GM19035 (cell line): ENCODE measurements at regions not wholly inside any gene's neighbourhood (a gene's known extent, or its start where the extent isn't known, plus 50 kb on each side); places are given as distances from the start of the nearest gene placed in this dataset.
"Not testable (repeated sequence)": the region's sequence is repeated elsewhere in the genome, so short reads cannot be mapped to it uniquely, and the experiment has no call there.

ENCODE experiments used
- ATAC-seq: cut with Tn5 transposase; IDR thresholded peaks from one replicate; pipeline ENCODE4 v1.9.1; 2021; ENCODE audit not compliant: unreplicated experiment

GRCh38 chr6:69623357-69623756, 173.5 kb downstream of the LMBRD1 start:
- ATAC-seq, result no peak

DNA sequence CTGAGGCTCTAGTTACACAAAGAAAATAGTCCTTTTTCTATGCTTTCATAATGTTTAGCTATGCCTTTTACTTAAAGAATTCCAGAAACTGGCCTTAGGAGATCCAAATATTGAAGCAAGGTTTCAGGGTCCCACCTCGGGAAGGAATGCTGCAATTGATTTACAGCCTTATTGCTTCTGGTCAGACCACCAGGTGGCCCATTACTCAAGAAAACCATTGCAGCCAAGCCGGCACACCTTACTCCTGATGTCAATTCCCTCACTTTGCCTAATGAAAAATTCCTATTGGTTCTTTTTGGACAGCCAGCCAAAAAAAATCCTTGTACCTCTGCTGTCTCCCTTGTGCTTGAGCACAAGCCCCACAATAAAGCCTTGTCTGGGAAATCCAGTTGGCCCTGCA, 173.9 kb downstream of the LMBRD1 start:
- ATAC-seq, result no peak

GRCh38 chr6:69622230-69622629, 174.6 kb downstream of the LMBRD1 start:
- no peak for ATAC-seq

DNA sequence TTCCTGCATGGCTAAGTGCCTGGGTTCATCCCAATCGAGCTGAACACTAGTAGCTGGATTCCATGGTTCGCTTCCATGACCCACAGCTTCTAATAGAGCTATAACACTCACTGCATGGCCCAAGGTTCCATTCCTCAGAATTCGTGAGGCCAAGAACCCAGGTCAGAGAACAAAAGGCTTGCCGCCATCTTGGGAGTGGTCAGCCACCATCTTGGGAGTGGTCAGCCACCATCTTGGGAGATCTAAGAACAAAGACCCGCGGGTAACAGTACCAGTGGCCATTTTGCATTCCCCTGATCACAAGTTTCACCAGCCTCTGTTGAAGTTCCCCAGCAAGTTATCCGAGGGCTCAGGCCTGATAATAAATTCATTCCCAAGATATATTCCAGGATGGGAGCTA, 179.6 kb downstream of the LMBRD1 start:
- no peak for ATAC-seq

DNA sequence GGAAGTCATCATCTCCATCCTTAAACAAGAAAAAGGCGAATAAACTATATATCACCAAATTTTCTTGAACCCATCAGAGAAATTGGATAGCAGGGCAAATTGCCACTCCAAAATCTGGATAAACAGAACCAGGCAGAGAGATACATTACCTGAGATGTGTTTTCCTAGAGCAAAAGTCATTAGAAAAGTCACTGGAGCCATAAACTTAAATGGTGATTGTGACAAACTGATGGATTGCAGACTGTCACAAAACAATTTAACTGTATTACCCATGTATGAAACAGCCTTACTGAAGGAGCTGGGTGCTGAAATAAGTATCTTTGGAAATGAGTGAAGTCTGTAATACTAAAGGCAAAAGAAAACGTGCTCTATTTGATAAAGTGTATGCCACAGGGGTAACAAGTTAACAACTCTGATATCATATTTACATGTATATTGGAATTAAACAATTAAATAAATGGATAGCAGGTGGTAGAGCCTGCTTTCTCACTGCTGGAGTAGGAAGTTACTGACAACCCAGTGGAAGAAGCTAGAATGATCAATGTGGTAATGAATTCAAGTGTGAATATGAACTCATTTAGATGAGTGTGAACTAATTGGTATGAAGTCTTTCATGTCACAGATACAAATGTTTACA, 186.9 kb downstream of the LMBRD1 start:
- ATAC-seq, result no peak

DNA sequence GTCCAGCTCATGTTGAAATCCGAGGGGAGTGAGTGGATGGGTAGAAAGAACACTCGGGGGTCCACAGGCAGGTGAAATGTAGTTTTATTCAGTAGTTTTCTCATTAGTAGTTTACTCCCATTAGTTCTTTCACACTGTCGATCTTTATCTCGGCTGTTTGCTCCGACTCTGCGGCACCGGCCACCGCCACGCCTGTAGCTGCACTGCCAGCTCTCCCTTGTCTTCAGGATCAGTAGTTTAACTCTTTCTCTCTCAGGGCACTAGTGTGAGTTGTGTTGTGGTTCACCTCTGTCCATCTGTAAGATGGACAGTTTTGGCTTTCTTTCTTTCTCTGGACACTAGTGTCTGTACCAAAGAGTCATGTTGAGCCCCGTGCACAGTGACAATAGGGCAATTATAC, 195.7 kb downstream of the LMBRD1 start:
- ATAC-seq, result no peak

DNA sequence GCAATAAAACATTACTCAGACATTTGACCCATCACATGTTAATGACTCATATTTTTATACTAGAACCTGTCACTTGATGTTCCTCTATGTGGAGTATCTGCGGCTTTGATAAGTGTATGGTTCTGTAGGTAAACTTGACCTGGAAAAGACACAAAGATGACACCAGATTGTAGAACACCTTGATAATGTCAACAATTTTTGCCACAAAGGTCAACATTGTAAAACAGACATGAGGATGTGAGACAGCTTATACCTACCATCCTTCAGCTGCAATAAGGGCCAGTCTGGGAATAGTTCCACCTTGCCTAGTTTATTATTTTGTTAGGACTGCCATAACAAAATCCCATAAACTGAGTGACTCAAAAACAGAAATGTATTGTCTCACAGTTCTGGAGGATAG, 202.4 kb downstream of the LMBRD1 start:
- ATAC-seq, result no peak

DNA sequence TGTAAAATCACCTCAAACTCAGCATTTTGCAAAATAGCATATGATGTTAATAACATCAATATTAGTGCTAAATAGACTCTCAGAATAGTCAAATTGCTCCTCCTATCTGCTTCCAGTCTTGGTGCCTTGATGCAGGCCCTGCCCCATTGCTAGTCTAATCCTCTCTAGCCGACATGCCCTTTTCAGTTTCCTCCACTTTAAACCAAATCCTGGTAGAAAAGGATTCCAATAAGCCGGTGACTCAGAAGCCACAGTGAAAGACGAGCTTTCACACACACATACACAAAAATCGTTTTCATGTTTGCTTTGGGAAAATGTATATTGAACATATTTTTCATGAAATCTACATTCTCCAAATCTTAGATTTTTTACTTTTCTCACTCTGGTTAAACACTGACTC, 203.1 kb downstream of the LMBRD1 start:
- no peak for ATAC-seq

DNA sequence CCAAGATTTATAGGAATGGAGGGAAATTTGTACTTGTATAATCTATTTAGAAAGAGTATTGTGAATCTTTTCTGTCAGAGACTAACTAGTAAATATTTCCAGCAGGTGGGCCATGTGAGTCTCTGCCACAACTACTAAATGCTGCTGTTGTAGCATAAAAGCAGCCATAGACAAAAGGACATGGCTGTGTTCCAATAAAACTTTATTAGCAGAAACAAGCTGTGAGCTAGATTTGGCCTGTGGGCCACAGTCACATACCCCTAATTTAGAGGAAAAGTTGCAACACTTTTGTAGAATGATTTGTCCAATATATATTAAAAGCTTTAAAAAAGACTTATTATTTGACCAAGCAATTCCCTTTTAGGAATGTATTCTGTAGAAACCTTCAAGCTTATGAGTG, 207.2 kb downstream of the LMBRD1 start:
- no peak for ATAC-seq

DNA sequence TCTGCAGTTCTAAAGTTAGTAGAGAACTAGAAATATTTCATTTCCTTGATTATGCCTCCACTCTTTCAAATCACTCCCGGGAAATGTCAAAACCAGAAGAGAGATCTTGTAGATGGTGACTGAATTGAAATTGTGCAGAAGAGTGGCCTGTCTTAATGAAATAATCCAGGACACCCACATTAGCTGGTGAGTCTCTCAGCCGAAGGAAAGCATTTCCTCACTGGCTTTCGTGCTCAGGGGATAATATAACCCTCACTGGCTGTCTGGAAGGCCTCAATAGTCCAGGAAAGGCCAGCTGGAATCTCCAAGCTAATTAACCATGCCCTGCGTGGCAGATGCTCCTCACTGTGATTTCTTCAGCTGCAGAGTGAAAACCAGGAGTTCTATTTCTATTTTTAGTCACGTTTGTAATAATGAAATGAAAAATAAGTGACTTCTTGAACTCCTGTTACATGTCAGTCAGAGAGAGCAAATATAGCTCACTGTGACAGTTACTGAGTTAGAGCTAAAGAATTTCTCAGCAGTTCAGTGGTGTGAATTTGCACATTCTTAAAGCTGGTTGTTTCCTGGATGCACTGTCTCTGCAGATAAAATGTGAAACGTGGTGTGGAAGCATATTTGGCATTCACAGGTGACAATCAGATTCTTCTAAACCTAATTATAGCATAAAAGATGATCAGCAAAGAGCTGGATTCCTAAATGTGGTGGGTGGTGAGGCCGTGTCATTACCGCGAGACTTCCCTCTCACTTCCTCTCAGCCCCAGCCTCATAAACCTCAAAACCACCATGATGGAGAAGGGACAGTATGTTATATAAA, 211.7 kb downstream of the LMBRD1 start:
- ATAC-seq, result peak; percentile 90

DNA sequence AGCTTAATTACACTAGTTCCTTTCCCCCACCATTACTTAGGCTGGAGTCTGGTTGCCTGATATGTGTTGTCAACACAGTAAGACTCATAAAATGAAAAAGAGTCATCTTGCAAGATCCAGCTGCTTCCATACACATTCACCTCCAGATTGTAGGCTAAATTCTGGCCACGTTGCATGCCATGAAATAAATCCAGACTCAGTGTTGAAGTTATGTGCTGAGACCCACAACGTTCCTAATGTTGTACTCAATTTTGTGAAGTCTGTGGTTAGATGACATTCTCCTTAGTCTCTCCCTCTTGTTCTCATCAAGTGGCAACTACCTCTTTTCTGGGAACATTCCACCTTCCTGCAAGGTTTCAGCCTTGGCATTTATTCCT, 212.3 kb downstream of the LMBRD1 start:
- no peak for ATAC-seq

- ATAC-seq, result no peak
Observed at GRCh38 chr6:69581581-69581980, 215.2 kb downstream of the LMBRD1 start.

GRCh38 chr6:69580706-69581105, 216.1 kb downstream of the LMBRD1 start:
- ATAC-seq, result no peak

DNA sequence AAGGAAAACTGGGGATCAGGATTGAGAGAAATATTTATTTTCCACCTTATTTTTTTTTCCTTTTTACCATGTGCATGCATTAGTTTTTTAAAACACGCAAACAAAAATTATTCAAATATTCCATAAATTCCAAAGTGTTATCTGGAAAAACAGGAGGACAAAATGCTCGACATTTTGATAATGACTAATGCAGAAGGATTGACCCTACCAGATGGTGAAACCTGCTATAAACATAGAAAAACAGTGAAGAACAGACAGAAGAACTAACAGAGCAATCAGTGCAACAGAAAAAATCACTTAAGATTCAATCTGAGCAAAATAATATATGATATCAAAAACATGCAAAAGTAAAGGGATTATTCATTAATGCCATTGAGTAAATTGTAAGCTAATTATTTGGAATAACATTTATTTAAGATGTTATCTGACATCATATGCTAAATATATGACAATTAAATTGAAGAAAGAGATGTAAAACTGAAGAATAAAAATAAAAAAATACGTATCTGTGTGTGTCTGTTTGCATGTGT, 218.4 kb downstream of the LMBRD1 start:
- ATAC-seq, result no peak

GRCh38 chr6:69571234-69571633, 225.6 kb downstream of the LMBRD1 start:
- no peak for ATAC-seq

GRCh38 chr6:69570106-69570505, 226.7 kb downstream of the LMBRD1 start:
- ATAC-seq, result no peak

DNA sequence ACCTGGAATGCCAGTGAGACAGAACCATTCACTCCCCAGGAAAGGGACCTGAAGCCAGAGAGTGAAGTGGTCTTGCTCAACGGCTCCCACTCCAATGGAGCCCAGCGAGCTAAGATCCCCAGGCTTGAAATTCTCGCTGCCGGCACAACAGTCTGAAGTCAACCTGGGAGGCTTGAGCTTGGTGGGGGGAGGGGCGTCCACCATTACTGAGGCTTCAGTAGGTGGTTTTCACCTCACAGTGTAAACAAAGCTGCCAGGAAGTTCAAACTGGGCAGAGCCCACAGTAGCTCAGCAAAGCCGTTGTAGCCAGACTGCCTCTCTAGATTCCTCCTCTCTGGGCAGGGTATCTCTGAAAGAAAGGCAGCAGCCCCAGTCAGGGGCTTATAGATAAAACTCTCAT, 236.2 kb downstream of the LMBRD1 start:
- not testable (repeated sequence) for ATAC-seq

GRCh38 chr6:69555088-69555638, 241.6 kb downstream of the LMBRD1 start:
- no peak for ATAC-seq

DNA sequence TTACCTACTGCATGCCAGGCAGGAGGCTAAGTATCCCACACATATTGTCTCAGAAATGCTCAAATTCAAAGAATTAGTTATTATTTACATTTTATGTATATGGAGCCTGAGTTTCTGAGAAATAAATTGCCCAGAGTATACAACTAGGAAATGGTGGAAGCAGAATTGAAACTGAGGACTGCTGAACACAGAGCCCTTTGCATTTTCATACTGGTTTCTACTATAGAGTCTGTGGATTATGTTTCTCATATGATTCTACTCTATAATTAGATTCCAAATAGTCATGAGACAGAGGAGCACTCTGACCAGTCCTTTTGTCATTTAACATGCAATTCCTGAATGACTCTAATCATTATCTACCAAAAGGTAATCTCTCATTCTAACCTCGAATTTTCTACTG, 254.3 kb downstream of the LMBRD1 start:
- ATAC-seq, result no peak

GRCh38 chr6:69527921-69528476, 268.8 kb downstream of the LMBRD1 start:
- no peak for ATAC-seq

DNA sequence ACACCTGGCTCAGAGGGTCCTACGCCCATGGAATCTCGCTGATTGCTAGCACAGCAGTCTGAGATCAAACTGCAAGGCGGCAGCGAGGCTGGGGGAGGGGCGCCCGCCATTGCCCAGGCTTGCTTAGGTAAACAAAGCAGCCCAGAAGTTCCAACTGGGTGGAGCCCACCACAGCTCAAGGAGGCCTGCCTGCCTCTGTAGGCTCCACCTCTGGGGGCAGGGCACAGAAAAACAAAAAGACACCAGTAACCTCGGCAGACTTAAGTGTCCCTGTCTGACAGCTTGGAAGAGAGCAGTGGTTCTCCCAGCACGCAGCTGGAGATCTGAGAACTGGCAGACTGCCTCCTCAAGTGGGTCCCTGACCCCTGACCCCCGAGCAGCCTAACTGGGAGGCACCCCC, 281.3 kb downstream of the LMBRD1 start:
- not testable (repeated sequence) for ATAC-seq

- no peak for ATAC-seq
Observed at GRCh38 chr6:69494595-69494994, 302.2 kb downstream of the LMBRD1 start.
